Fibroblast of villous mesenchyme (primary cell): ENCODE measurements at regions not wholly inside any gene's neighbourhood (a gene's known extent, or its start where the extent isn't known, plus 50 kb on each side); places are given as distances from the start of the nearest gene placed in this dataset.

Experiments used
- DNase-seq: peaks from one replicate; pipeline ENCODE4 v3.0.0-alpha.2; 2010; ENCODE audit warnings: low read depth
- H3K4me3 ChIP-seq: 2 replicates; pipeline ENCODE4 v1.5.1; 2011; ENCODE audit warnings: low read depth, mild to moderate bottlenecking, low read length
- CTCF ChIP-seq: IDR thresholded peaks from 2 replicates; pipeline ENCODE4 v1.5.1; 2012; ENCODE audit warnings: low read depth, mild to moderate bottlenecking, low read length; ENCODE audit not compliant: insufficient read depth

- DNase-seq: no peak
- no peak for TF ChIP-seq CTCF
These were observed 330.9 kb downstream of the CHRM3 start for GRCh38 chr1:239717097-239717917.

GRCh38 chr1:239717918-239718184 lies 331.5 kb downstream of the CHRM3 start:
- TF ChIP-seq CTCF: no peak
- no peak for DNase-seq
- no peak overlapping the region for H3K4me3 ChIP-seq

More at GRCh38 chr1:239717097-239717917, 330.9 kb downstream of the CHRM3 start:
- no peak overlapping the region for H3K4me3 ChIP-seq

GRCh38 chr1:239718571-239718970 lies 332.2 kb downstream of the CHRM3 start:
- no peak for TF ChIP-seq CTCF
- no peak overlapping the region for H3K4me3 ChIP-seq
- DNase-seq: no peak

- no peak for TF ChIP-seq CTCF
- DNase-seq: no peak
- H3K4me3 ChIP-seq: no peak overlapping the region
These were observed 332.7 kb downstream of the CHRM3 start for GRCh38 chr1:239718997-239719628.

- H3K4me3 ChIP-seq: no peak overlapping the region
- no peak for DNase-seq
- no peak for TF ChIP-seq CTCF
These were observed 333.4 kb downstream of the CHRM3 start for GRCh38 chr1:239719642-239720258.

- no peak for DNase-seq
- TF ChIP-seq CTCF: no peak
- no peak overlapping the region for H3K4me3 ChIP-seq
These were observed 335.7 kb downstream of the CHRM3 start for GRCh38 chr1:239722035-239722434.
